Body of pancreas (tissue), 4 donors: ENCODE measurements at regions not wholly inside any gene's neighbourhood (a gene's known extent, or its start where the extent isn't known, plus 50 kb on each side); places are given as distances from the start of the nearest gene placed in this dataset.

Experiments
- POLR2A ChIP-seq, 3 donors: fragments of 450-650 bp; IDR thresholded peaks; one replicate each; pipeline ENCODE4 v1.6.1; 2016; ENCODE audit warnings: antibody characterized with exemption in 3 of 3, mild to moderate bottlenecking in 2 of 3
- TF ChIP-seq, protein P1 (sequence below), 7 experiments: fragments of 450-650 bp in 4 of 7; fragments of 200-600 bp in 3 of 7; sonication (generic) in 3 of 7; IDR thresholded peaks; one replicate each; pipeline ENCODE4 v1.5.1; 2016 to 2019; ENCODE audit warnings: antibody characterized with exemption in 7 of 7

DNA sequence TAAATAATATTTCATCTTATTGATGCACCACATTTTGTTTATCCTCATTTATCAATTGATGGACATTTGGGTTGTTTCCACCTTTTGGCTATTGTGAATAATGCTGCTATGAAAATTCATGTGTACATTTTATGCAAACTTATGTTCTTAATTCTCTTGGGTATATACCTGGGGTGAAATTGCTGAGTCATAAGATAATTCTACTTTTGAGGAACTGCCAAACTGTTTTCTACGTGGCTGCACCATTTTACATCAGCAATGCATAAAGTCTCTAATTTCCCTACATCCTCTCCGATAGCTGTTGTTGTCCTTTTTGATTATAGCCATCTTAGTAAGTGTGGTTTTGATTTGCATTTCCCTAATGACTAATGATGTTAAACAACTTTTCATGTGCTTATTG lies 116.5 kb upstream of the DLX2 start:
- no peak for TF ChIP-seq POLR2A (IDR thresholded peaks at IDR 0.05)
- TF ChIP-seq, protein P1, sequence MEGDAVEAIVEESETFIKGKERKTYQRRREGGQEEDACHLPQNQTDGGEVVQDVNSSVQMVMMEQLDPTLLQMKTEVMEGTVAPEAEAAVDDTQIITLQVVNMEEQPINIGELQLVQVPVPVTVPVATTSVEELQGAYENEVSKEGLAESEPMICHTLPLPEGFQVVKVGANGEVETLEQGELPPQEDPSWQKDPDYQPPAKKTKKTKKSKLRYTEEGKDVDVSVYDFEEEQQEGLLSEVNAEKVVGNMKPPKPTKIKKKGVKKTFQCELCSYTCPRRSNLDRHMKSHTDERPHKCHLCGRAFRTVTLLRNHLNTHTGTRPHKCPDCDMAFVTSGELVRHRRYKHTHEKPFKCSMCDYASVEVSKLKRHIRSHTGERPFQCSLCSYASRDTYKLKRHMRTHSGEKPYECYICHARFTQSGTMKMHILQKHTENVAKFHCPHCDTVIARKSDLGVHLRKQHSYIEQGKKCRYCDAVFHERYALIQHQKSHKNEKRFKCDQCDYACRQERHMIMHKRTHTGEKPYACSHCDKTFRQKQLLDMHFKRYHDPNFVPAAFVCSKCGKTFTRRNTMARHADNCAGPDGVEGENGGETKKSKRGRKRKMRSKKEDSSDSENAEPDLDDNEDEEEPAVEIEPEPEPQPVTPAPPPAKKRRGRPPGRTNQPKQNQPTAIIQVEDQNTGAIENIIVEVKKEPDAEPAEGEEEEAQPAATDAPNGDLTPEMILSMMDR (IDR thresholded peaks at IDR 0.05) = no peak
